ENCODE measurements at regions not wholly inside any gene's neighbourhood (a gene's known extent, or its start where the extent isn't known, plus 50 kb on each side); places are given as distances from the start of the nearest gene placed in this dataset.

DNA sequence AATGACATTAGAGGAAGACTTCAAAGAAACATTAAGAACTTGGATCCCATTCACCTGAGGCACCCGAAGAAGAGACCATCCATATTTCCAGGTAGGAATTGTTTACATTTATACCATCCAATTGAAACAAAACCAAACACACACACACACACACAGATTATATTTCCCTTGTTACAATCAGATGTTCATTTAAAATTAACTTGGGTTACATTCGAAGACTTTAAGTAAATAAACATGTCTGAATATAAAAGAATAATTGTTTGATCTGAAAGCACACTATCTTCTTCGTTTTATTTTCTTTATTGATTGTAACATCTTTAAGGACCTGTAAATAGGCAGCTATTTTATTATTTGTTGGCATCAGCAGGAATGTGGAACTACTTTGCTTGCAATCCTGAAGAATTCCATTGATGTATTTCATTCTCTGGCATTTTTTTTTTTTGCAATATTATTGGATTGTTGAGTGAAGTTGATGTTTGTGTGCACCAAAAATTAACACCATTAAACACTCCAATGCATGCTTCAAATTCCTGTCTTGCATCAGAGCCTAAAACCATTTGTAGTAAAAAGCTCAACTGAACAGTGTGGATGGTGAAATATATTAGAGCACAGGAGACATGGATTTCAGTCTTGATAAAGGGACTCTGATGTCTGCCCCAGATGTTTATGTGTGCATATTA lies 85.3 kb upstream of the FRY start:
- DNase-seq (ENCODE audit: low read depth): peak; percentile 34
- H3K4me3 ChIP-seq (replicated peaks; ENCODE audit: low read depth, low read length): no peak overlapping the region
- TF ChIP-seq, protein P1, sequence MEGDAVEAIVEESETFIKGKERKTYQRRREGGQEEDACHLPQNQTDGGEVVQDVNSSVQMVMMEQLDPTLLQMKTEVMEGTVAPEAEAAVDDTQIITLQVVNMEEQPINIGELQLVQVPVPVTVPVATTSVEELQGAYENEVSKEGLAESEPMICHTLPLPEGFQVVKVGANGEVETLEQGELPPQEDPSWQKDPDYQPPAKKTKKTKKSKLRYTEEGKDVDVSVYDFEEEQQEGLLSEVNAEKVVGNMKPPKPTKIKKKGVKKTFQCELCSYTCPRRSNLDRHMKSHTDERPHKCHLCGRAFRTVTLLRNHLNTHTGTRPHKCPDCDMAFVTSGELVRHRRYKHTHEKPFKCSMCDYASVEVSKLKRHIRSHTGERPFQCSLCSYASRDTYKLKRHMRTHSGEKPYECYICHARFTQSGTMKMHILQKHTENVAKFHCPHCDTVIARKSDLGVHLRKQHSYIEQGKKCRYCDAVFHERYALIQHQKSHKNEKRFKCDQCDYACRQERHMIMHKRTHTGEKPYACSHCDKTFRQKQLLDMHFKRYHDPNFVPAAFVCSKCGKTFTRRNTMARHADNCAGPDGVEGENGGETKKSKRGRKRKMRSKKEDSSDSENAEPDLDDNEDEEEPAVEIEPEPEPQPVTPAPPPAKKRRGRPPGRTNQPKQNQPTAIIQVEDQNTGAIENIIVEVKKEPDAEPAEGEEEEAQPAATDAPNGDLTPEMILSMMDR (IDR thresholded peaks at IDR 0.05; ENCODE audit: low read length, missing control alignments): no peak

DNA sequence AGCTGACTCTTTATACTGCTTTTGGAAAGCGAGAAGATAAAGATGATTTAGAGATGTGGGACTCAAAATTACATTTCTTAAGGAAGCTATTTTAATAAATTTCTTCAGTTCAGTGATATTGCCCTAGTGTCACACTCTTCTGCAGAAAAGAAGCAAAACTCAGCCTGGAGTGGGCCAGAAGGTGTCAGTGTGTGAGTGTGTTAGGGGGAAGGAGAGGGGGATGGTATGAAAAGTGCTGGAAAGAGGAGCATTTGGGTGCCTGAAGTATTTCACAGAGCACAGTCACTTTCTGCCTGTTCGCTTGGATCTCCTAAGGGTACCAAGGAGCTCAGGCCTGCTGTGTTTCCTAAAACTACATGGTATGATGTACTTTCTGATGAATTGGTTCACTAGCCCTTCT lies 84.5 kb upstream of the FRY start:
- DNase-seq (ENCODE audit: low read depth): no peak
- no peak overlapping the region for H3K4me3 ChIP-seq (replicated peaks; ENCODE audit: low read depth, low read length)
- TF ChIP-seq, protein P1 (IDR thresholded peaks at IDR 0.05; ENCODE audit: low read length, missing control alignments): no peak

DNA sequence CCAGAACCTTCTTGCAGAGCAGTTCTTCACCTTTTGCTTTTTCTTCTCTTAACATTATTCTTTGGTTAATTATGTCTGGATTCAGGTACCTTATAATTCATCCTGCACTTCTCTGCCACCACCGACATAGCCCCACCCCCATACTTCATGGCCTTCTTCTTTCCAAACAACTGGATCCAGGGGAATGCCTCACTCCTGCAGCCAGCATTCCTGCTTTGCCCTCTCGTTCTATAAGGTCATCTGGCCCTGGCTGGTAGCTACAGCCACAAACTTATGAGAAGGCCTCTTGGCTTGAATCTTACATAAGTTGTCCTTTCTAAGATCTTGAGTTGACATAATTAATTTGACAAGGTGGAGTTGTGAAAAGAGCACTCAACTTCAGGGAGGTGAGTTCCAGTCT lies 84.1 kb upstream of the FRY start:
- no peak for DNase-seq (ENCODE audit: low read depth)
- TF ChIP-seq, protein P1 (IDR thresholded peaks at IDR 0.05; ENCODE audit: low read length, missing control alignments): no peak
- no peak overlapping the region for H3K4me3 ChIP-seq (replicated peaks; ENCODE audit: low read depth, low read length)

DNA sequence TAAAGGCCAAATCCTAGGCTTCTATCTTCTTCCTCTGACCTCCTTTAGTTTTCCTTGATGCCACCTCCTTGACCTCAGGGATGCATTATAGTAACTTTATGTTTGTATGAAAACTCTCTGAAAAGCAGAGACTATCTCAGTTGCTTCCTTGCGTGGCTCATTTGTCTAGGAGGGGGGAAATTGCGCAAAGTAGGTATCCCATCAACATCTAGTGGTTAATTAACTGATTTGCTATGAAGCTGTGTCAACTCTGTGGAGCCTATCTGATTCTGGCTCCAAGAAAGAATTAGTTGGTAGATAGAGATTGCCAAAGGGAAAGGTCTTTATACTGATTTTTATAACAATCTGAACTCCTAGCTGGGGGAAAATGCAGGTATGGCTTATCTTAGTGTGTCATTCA lies 82.1 kb upstream of the FRY start:
- no peak for DNase-seq (ENCODE audit: low read depth)

DNA sequence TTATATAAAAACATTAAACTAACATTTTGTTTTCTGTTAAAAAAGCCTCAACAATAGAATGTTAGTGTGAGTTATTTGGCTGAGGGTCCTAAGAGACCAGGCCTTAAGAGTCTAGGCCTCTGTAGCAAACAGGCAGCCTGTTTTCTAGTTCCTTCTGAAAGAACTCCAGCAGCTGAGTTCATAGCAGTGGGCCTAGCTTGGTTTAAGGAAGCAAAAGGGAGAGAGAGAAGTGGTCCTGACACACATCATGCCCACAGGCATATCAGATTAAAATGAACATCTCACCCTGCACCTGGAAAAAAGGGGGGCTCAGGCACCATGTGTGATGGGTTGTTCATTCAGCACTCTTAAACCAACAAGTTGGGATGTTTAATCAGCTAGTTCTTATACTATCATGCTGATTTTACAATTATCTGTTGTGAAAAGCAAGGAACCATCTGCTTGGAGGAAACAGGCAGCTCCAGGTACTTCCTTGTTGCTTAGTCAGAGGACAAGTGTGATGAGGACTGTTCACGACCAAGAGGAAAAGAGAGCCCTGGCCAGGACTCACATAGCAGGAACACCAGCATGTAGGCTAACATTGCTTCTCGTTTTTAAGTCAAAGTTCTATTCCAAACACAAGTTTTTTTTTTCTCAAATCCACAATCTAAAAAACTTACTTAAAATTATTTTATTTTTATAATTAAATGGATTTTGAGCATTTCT lies 81.3 kb upstream of the FRY start:
- TF ChIP-seq, protein P1 (IDR thresholded peaks at IDR 0.05; ENCODE audit: low read length, missing control alignments): no peak
- H3K4me3 ChIP-seq (replicated peaks; ENCODE audit: low read depth, low read length): no peak overlapping the region
- DNase-seq (ENCODE audit: low read depth): no peak

More for the DNA sequence above, 82.1 kb upstream of the FRY start:
- TF ChIP-seq, protein P1 (IDR thresholded peaks at IDR 0.05; ENCODE audit: low read length, missing control alignments): no peak
- H3K4me3 ChIP-seq (replicated peaks; ENCODE audit: low read depth, low read length): no peak overlapping the region

DNA sequence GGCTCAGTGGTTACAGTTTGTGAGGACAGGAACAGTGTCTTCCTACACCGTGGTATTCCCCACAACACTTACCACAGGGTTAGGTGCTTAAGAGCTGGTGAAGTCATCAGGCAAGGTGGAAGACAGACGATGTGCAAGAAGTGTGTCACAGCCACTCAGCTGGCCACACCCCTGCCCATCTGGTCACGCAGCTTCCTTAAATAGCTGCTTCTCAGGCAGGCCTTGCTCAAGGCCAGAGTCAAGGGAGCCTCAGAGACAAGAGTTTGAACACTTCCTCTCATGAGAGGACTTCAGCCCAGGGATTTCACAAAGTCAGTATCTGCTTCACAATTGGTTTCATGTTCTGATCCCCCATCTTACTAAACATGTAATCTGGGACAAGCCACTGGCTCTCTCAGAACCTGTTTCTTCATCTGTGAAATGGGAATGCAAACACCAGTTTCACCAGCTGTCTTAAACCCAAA lies 80.3 kb upstream of the FRY start:
- no peak overlapping the region for H3K4me3 ChIP-seq (replicated peaks; ENCODE audit: low read depth, low read length)
- TF ChIP-seq, protein P1 (IDR thresholded peaks at IDR 0.05; ENCODE audit: low read length, missing control alignments): no peak
- DNase-seq (ENCODE audit: low read depth): no peak
